Liver (tissue), 8 donors: ENCODE measurements at regions not wholly inside any gene's neighbourhood (a gene's known extent, or its start where the extent isn't known, plus 50 kb on each side); places are given as distances from the start of the nearest gene placed in this dataset.

Source experiments
- DNase-seq: peaks from one replicate; pipeline ENCODE4 v3.0.0-alpha.2; 2017; ENCODE audit warnings: low spot score
- H3K27ac ChIP-seq, 2 donors: one replicate each; pipeline ENCODE4 v1.7.0; 2013; ENCODE audit warnings: inconsistent platforms in 2 of 2, low read length in 2 of 2, control low read depth in 1 of 2, low read depth in 1 of 2, mild to moderate bottlenecking in 1 of 2
- H3K27me3 ChIP-seq, 4 donors: one replicate each; pipeline versions ENCODE4 v1.6.1 to v1.7.0; 2013; ENCODE audit warnings: low read length in 3 of 4, inconsistent platforms in 1 of 4, mild to moderate bottlenecking in 1 of 4, moderate library complexity in 1 of 4; ENCODE audit not compliant: control insufficient read depth in 4 of 4, insufficient read depth in 4 of 4
- H3K36me3 ChIP-seq, 4 donors: one replicate each; pipeline versions ENCODE4 v1.6.1 to v1.7.0; 2013; ENCODE audit warnings: low read length in 3 of 4, mild to moderate bottlenecking in 3 of 4, low read depth in 1 of 4, moderate library complexity in 1 of 4; ENCODE audit not compliant: control insufficient read depth in 4 of 4, insufficient read depth in 3 of 4
- H3K4me1 ChIP-seq, 4 donors: one replicate each; pipeline versions ENCODE4 v1.6.1 to v1.7.0; 2013; ENCODE audit warnings: low read length in 3 of 4, mild to moderate bottlenecking in 3 of 4, moderate library complexity in 1 of 4; ENCODE audit not compliant: control insufficient read depth in 4 of 4, insufficient read depth in 4 of 4
- H3K4me3 ChIP-seq, 3 donors: one replicate each; pipeline versions ENCODE4 v1.6.1 to v1.7.0; 2013; ENCODE audit warnings: low read length in 3 of 3, control low read depth in 1 of 3, low read depth in 1 of 3, mild to moderate bottlenecking in 1 of 3
- H3K9ac ChIP-seq, 2 donors: one replicate each; pipeline ENCODE4 v1.7.0; 2013; ENCODE audit warnings: low read length in 2 of 2, mild to moderate bottlenecking in 2 of 2, moderate library complexity in 2 of 2, control low read depth in 1 of 2, low read depth in 1 of 2
- H3K9me3 ChIP-seq, 4 donors: one replicate each; pipeline versions ENCODE4 v1.6.1 to v1.7.0; 2013; ENCODE audit warnings: low read length in 3 of 4; ENCODE audit not compliant: control insufficient read depth in 4 of 4
- ATF3 ChIP-seq: IDR thresholded peaks from 2 replicates; pipeline ENCODE4 v1.6.1; 2016; ENCODE audit warnings: antibody characterized with exemption
- EGR1 ChIP-seq, 2 donors: IDR thresholded peaks; 2 replicates each; pipeline ENCODE4 v1.6.1; 2016 to 2018; ENCODE audit warnings: antibody characterized with exemption in 2 of 2, low read depth in 2 of 2
- FOXA1 ChIP-seq: IDR thresholded peaks from 2 replicates; pipeline ENCODE4 v1.6.1; 2016; ENCODE audit warnings: antibody characterized with exemption
- FOXA2 ChIP-seq: IDR thresholded peaks from 2 replicates; pipeline ENCODE4 v1.6.1; 2016; ENCODE audit warnings: antibody characterized with exemption
- GABPA ChIP-seq, 2 donors: IDR thresholded peaks in 1 of 2; conservative IDR thresholded peaks in 1 of 2; 2 replicates each; pipeline ENCODE4 v1.6.1; 2016; ENCODE audit warnings: antibody characterized with exemption in 2 of 2, mild to moderate bottlenecking in 1 of 2, moderate library complexity in 1 of 2
- HNF4A ChIP-seq, 2 donors: conservative IDR thresholded peaks; 2 replicates each; pipeline ENCODE4 v1.6.1; 2016; ENCODE audit warnings: antibody characterized with exemption in 2 of 2, mild to moderate bottlenecking in 2 of 2
- HNF4G ChIP-seq: IDR thresholded peaks from 2 replicates; pipeline ENCODE4 v1.6.1; 2016; ENCODE audit warnings: antibody characterized with exemption
- JUND ChIP-seq, 2 donors: IDR thresholded peaks; 2 replicates each; pipeline ENCODE4 v1.6.1; 2016; ENCODE audit warnings: antibody characterized with exemption in 2 of 2
- MAX ChIP-seq: IDR thresholded peaks from 2 replicates; pipeline ENCODE4 v1.6.1; 2016; ENCODE audit warnings: antibody characterized with exemption
- NR2F2 ChIP-seq: IDR thresholded peaks from 2 replicates; pipeline ENCODE4 v1.6.1; 2016; ENCODE audit warnings: antibody characterized with exemption
- RAD21 ChIP-seq, 2 donors: IDR thresholded peaks; 2 replicates each; pipeline ENCODE4 v1.6.1; 2016; ENCODE audit warnings: antibody characterized with exemption in 2 of 2, mild to moderate bottlenecking in 2 of 2
- REST ChIP-seq: IDR thresholded peaks from 2 replicates; pipeline ENCODE4 v1.6.1; 2016; ENCODE audit warnings: antibody characterized with exemption, mild to moderate bottlenecking
- RXRA ChIP-seq, 2 donors: IDR thresholded peaks; 2 replicates each; pipeline ENCODE4 v1.6.1; 2017 to 2018; ENCODE audit warnings: antibody characterized with exemption in 2 of 2, mild to moderate bottlenecking in 1 of 2
- SP1 ChIP-seq: IDR thresholded peaks from 2 replicates; pipeline ENCODE4 v1.6.1; 2018; ENCODE audit warnings: antibody characterized with exemption, mild to moderate bottlenecking
- TAF1 ChIP-seq: conservative IDR thresholded peaks from 2 replicates; pipeline ENCODE4 v1.6.1; 2016; ENCODE audit warnings: antibody characterized with exemption, mild to moderate bottlenecking
- YY1 ChIP-seq: IDR thresholded peaks from 2 replicates; pipeline ENCODE4 v1.6.1; 2016; ENCODE audit warnings: antibody characterized with exemption, mild to moderate bottlenecking
- WGBS: extraction: QIAGEN DNeasy Blood & Tissue Kit; methylation state at CpG from one replicate; pipeline ENCODE4 v1.1.7; 2013; 5-methylcytosine and 5-hydroxymethylcytosine counted together
- TF ChIP-seq, protein P1 (sequence below): fragments of 150-350 bp; IDR thresholded peaks from 2 replicates; pipeline ENCODE4 v1.5.1; 2017; ENCODE audit warnings: improper control_type of control experiment, low read depth, low read length; ENCODE audit not compliant: missing input control
- TF ChIP-seq, protein P2 (sequence below): IDR thresholded peaks from 2 replicates; pipeline ENCODE4 v1.6.1; 2016; ENCODE audit warnings: antibody characterized with exemption
- donor health status: healthy.
- donor health status: healthy.
- donor health status: healthy.
- donor health status: healthy.
- donor health status: healthy.

GRCh38 chr16:82248012-82248656 is 78.1 kb upstream of the MPHOSPH6 start:
- 81% methylated on average over 5 of the region's 5 CpGs for WGBS
- H3K9me3 ChIP-seq, result peaks cover 0 to 2% (median 0%) of the 10 kb centered on the region in 4 donors
- TF ChIP-seq, protein P1, sequence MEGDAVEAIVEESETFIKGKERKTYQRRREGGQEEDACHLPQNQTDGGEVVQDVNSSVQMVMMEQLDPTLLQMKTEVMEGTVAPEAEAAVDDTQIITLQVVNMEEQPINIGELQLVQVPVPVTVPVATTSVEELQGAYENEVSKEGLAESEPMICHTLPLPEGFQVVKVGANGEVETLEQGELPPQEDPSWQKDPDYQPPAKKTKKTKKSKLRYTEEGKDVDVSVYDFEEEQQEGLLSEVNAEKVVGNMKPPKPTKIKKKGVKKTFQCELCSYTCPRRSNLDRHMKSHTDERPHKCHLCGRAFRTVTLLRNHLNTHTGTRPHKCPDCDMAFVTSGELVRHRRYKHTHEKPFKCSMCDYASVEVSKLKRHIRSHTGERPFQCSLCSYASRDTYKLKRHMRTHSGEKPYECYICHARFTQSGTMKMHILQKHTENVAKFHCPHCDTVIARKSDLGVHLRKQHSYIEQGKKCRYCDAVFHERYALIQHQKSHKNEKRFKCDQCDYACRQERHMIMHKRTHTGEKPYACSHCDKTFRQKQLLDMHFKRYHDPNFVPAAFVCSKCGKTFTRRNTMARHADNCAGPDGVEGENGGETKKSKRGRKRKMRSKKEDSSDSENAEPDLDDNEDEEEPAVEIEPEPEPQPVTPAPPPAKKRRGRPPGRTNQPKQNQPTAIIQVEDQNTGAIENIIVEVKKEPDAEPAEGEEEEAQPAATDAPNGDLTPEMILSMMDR, result no peak
- TF ChIP-seq RXRA (IDR thresholded peaks at IDR 0.05) (no peak), JUND (IDR thresholded peaks at IDR 0.05) (no peak)
- H3K4me3 ChIP-seq, result no peak overlapping the region
- H3K9ac ChIP-seq, result no peak overlapping the region
- no peaks in the 10 kb centered on the region for H3K27me3 ChIP-seq
- no peaks in the 10 kb centered on the region for H3K36me3 ChIP-seq
- no peak overlapping the region for H3K27ac ChIP-seq
- DNase-seq, result no peak
- no peaks in the 10 kb centered on the region for H3K4me1 ChIP-seq

- no peak for TF ChIP-seq YY1
- no peak for TF ChIP-seq HNF4G
- TF ChIP-seq GABPA (IDR thresholded peaks at IDR 0.05 in 1 of 2, conservative IDR thresholded peaks at IDR 0.05 in 1 of 2), result no peak
- TF ChIP-seq ATF3, result no peak
- no peak for TF ChIP-seq RAD21 (IDR thresholded peaks at IDR 0.05)
- TF ChIP-seq RXRA (IDR thresholded peaks at IDR 0.05), result no peak
- TF ChIP-seq FOXA1, result no peak
- no peak for TF ChIP-seq FOXA2
- TF ChIP-seq SP1, result no peak
- no peak for TF ChIP-seq EGR1 (IDR thresholded peaks at IDR 0.05; ENCODE audit: low read depth in 2 of 2)
- TF ChIP-seq REST, result no peak
- TF ChIP-seq TAF1, result no peak
- TF ChIP-seq JUND (IDR thresholded peaks at IDR 0.05), result no peak
- no peak for TF ChIP-seq HNF4A (conservative IDR thresholded peaks at IDR 0.05)
- TF ChIP-seq, protein P2, sequence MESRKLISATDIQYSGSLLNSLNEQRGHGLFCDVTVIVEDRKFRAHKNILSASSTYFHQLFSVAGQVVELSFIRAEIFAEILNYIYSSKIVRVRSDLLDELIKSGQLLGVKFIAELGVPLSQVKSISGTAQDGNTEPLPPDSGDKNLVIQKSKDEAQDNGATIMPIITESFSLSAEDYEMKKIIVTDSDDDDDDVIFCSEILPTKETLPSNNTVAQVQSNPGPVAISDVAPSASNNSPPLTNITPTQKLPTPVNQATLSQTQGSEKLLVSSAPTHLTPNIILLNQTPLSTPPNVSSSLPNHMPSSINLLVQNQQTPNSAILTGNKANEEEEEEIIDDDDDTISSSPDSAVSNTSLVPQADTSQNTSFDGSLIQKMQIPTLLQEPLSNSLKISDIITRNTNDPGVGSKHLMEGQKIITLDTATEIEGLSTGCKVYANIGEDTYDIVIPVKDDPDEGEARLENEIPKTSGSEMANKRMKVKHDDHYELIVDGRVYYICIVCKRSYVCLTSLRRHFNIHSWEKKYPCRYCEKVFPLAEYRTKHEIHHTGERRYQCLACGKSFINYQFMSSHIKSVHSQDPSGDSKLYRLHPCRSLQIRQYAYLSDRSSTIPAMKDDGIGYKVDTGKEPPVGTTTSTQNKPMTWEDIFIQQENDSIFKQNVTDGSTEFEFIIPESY, result no peak
- no peak for TF ChIP-seq MAX
- TF ChIP-seq, protein P1, result no peak
- no peak for TF ChIP-seq NR2F2
- WGBS, result 89% methylated on average over 9 of the region's 9 CpGs
- no peaks in the 10 kb centered on the region for H3K36me3 ChIP-seq
- H3K4me3 ChIP-seq, result no peak overlapping the region
- no peaks in the 10 kb centered on the region for H3K4me1 ChIP-seq
- peaks cover 0 to 2% (median 0%) of the 10 kb centered on the region in 4 donors for H3K9me3 ChIP-seq
- no peak overlapping the region for H3K9ac ChIP-seq
- H3K27ac ChIP-seq, result no peak overlapping the region
- peaks cover 0 to 5% (median 2%) of the 10 kb centered on the region in 4 donors for H3K27me3 ChIP-seq
- no peak for DNase-seq
Observed at GRCh38 chr16:82242201-82242600, 72.2 kb upstream of the MPHOSPH6 start.
